ENCODE measurements at regions not wholly inside any gene's neighbourhood (a gene's known extent, or its start where the extent isn't known, plus 50 kb on each side); places are given as distances from the start of the nearest gene placed in this dataset.

DNA sequence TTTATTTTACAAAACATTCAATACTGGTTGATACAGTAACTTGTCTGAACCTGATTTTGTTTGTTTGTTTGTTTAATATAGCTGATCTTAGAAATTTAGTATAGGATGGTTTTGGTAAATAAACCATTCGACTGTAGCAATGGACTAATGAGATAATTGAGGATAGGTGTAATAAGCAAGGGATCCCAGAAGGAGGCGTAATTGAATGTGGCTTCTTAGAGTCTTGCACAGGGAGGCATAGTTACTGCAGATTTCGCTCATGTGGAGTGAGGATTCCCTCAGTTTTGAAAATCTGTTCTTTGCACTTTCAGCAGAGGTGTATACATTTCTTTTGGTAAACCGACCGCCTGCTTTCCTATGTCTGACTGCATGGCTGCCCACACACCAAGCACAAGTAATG is 709.6 kb downstream of the SOCS6 start:
- no peak for TF ChIP-seq POLR2A (IDR thresholded peaks at IDR 0.05)
- TF ChIP-seq, protein P1, sequence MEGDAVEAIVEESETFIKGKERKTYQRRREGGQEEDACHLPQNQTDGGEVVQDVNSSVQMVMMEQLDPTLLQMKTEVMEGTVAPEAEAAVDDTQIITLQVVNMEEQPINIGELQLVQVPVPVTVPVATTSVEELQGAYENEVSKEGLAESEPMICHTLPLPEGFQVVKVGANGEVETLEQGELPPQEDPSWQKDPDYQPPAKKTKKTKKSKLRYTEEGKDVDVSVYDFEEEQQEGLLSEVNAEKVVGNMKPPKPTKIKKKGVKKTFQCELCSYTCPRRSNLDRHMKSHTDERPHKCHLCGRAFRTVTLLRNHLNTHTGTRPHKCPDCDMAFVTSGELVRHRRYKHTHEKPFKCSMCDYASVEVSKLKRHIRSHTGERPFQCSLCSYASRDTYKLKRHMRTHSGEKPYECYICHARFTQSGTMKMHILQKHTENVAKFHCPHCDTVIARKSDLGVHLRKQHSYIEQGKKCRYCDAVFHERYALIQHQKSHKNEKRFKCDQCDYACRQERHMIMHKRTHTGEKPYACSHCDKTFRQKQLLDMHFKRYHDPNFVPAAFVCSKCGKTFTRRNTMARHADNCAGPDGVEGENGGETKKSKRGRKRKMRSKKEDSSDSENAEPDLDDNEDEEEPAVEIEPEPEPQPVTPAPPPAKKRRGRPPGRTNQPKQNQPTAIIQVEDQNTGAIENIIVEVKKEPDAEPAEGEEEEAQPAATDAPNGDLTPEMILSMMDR (IDR thresholded peaks at IDR 0.05): no peak
